ENCODE measurements at regions not wholly inside any gene's neighbourhood (a gene's known extent, or its start where the extent isn't known, plus 50 kb on each side); places are given as distances from the start of the nearest gene placed in this dataset.

DNA sequence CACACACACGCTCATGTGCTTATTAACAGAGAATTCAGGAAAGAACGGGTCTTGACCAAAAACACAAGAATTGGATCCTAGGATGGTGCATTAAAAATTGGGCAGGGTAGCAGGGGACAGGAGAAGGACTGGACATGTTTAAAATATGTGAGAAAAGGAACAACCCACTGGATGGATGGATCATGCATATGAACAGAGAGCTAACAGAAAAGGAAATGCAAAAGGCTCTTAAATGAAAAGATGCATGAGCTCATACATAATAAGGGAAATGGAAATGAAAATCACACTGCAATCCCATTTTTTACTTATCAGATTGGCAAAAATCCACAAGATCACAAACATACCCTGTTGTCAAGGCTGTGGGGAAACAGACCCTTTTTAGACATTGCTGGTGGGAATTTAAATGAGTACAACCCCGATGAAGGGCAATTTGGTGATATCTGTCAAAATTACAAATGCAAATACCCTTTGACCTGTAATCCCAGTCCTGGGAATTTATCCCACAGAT, 440.6 kb upstream of the SLC14A2 start:
- TF ChIP-seq, protein P1, sequence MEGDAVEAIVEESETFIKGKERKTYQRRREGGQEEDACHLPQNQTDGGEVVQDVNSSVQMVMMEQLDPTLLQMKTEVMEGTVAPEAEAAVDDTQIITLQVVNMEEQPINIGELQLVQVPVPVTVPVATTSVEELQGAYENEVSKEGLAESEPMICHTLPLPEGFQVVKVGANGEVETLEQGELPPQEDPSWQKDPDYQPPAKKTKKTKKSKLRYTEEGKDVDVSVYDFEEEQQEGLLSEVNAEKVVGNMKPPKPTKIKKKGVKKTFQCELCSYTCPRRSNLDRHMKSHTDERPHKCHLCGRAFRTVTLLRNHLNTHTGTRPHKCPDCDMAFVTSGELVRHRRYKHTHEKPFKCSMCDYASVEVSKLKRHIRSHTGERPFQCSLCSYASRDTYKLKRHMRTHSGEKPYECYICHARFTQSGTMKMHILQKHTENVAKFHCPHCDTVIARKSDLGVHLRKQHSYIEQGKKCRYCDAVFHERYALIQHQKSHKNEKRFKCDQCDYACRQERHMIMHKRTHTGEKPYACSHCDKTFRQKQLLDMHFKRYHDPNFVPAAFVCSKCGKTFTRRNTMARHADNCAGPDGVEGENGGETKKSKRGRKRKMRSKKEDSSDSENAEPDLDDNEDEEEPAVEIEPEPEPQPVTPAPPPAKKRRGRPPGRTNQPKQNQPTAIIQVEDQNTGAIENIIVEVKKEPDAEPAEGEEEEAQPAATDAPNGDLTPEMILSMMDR (IDR thresholded peaks at IDR 0.05) = no peak
- no peak for TF ChIP-seq POLR2A (IDR thresholded peaks at IDR 0.05)
